HEK293 (cell line): ENCODE measurements at regions not wholly inside any gene's neighbourhood (a gene's known extent, or its start where the extent isn't known, plus 50 kb on each side); places are given as distances from the start of the nearest gene placed in this dataset.

Source experiments
- CTCF ChIA-PET: fragments of 350-600 bp; formaldehyde crosslinking; extraction: SDS; loops from one replicate; lab custom pipeline; 2021; ENCODE audit warnings: antibody characterized with exemption; lab: Yijun Ruan, JAX
- POLR2A ChIA-PET: fragments of 300-600 bp; formaldehyde crosslinking; extraction: SDS; loops from one replicate; lab custom pipeline; 2020; ENCODE audit warnings: antibody characterized with exemption, inconsistent platforms; lab: Yijun Ruan, JAX
- H3K27ac ChIP-seq: fragments of 200-500 bp; sonication (Bioruptor generic); 2 replicates; pipeline ENCODE4 v1.5.1; 2014; ENCODE audit warnings: low read depth, low read length, control low read depth, inconsistent platforms; ENCODE audit errors: extremely low read depth
- H3K36me3 ChIP-seq, 2 experiments: fragments of 200-500 bp in 1 of 2; sonication (Bioruptor generic) in 1 of 2; 1 replicate in 1 of 2; 2 replicates in 1 of 2; pipeline ENCODE4 v1.5.1; 2014 to 2017; ENCODE audit warnings: inconsistent platforms in 2 of 2, low read length in 2 of 2; ENCODE audit not compliant: control insufficient read depth in 2 of 2, insufficient read depth in 1 of 2
- H3K4me1 ChIP-seq: fragments of 200-500 bp; sonication (Bioruptor generic); 2 replicates; pipeline ENCODE4 v1.5.1; 2014; ENCODE audit warnings: mild to moderate bottlenecking, low read length, inconsistent platforms; ENCODE audit not compliant: control insufficient read depth, insufficient read depth
- H3K4me3 ChIP-seq: 2 replicates; pipeline ENCODE4 v1.5.1; 2011; ENCODE audit warnings: low read depth, mild to moderate bottlenecking, control low read depth, low read length, moderate library complexity
- H3K9me3 ChIP-seq: fragments of 200-500 bp; sonication (Bioruptor generic); 2 replicates; pipeline ENCODE4 v1.5.1; 2014; ENCODE audit warnings: low read depth, low read length, inconsistent platforms; ENCODE audit not compliant: control insufficient read depth, insufficient read depth
- CTCF ChIP-seq: fragments of 450-650 bp; formaldehyde crosslinking; IDR thresholded peaks from 2 replicates; pipeline ENCODE4 v1.5.1; 2016; ENCODE audit warnings: missing biosample characterization, missing genetic modification characterization
- HIC1 ChIP-seq: fragments of 450-650 bp; formaldehyde crosslinking; IDR thresholded peaks from 2 replicates; pipeline ENCODE4 v1.5.1; 2016; ENCODE audit warnings: missing biosample characterization, missing genetic modification characterization
- IKZF3 ChIP-seq: fragments of 450-650 bp; IDR thresholded peaks from 2 replicates; pipeline ENCODE4 v1.5.0; 2018; ENCODE audit warnings: missing biosample characterization, mild to moderate bottlenecking, missing genetic modification characterization, moderate library complexity
- SETDB1 ChIP-seq: IDR thresholded peaks from one replicate; pipeline ENCODE4 v1.6.1; 2017; ENCODE audit warnings: mild to moderate bottlenecking, low read length, moderate library complexity, mixed read lengths; ENCODE audit not compliant: insufficient read length
- SP2 ChIP-seq: fragments of 450-650 bp; formaldehyde crosslinking; IDR thresholded peaks from 2 replicates; pipeline ENCODE4 v1.5.1; 2016; ENCODE audit warnings: missing biosample characterization, missing genetic modification characterization
- ZBTB10 ChIP-seq: fragments of 450-650 bp; formaldehyde crosslinking; IDR thresholded peaks from 2 replicates; pipeline ENCODE4 v1.5.1; 2016; ENCODE audit warnings: missing biosample characterization, missing genetic modification characterization
- ZBTB44 ChIP-seq: fragments of 450-650 bp; IDR thresholded peaks from 2 replicates; pipeline ENCODE4 v1.5.1; 2018; ENCODE audit warnings: missing biosample characterization, mild to moderate bottlenecking, missing genetic modification characterization
- ZNF112 ChIP-seq: fragments of 450-650 bp; formaldehyde crosslinking; IDR thresholded peaks from 2 replicates; pipeline ENCODE4 v1.5.0; 2017; ENCODE audit warnings: missing biosample characterization, missing genetic modification characterization
- ZNF140 ChIP-seq: fragments of 450-650 bp; formaldehyde crosslinking; IDR thresholded peaks from 2 replicates; pipeline ENCODE4 v1.5.1; 2016; ENCODE audit warnings: missing biosample characterization, missing genetic modification characterization
- ZNF341 ChIP-seq: fragments of 450-650 bp; formaldehyde crosslinking; IDR thresholded peaks from 2 replicates; pipeline ENCODE4; 2016; ENCODE audit warnings: low read depth, missing biosample characterization, missing genetic modification characterization
- ZNF449 ChIP-seq: fragments of 450-650 bp; formaldehyde crosslinking; IDR thresholded peaks from 2 replicates; pipeline ENCODE4 v1.5.1; 2017; ENCODE audit warnings: missing biosample characterization, mild to moderate bottlenecking, missing genetic modification characterization, moderate library complexity
- ZNF600 ChIP-seq: fragments of 450-650 bp; formaldehyde crosslinking; IDR thresholded peaks from 2 replicates; pipeline ENCODE4 v1.5.1; 2016; ENCODE audit warnings: missing biosample characterization, missing genetic modification characterization
- ZNF654 ChIP-seq: fragments of 450-650 bp; formaldehyde crosslinking; IDR thresholded peaks from 2 replicates; pipeline ENCODE4 v1.5.1; 2016; ENCODE audit warnings: low read depth, missing biosample characterization, missing genetic modification characterization
- ZNF658 ChIP-seq: fragments of 450-650 bp; formaldehyde crosslinking; IDR thresholded peaks from 2 replicates; pipeline ENCODE4; 2016; ENCODE audit warnings: missing biosample characterization, missing genetic modification characterization
- ZNF664 ChIP-seq: fragments of 450-650 bp; formaldehyde crosslinking; IDR thresholded peaks from 2 replicates; pipeline ENCODE4 v1.5.1; 2016; ENCODE audit warnings: missing biosample characterization, missing genetic modification characterization
- ZNF76 ChIP-seq: fragments of 450-650 bp; formaldehyde crosslinking; IDR thresholded peaks from 2 replicates; pipeline ENCODE4; 2016; ENCODE audit warnings: low read depth, missing biosample characterization, missing genetic modification characterization, borderline replicate concordance

- no peaks in the 10 kb centered on the region for H3K9me3 ChIP-seq
- CTCF ChIA-PET, result no interaction called here
- peaks cover 0 to 21% of the 10 kb centered on the region in 2 experiments; a peak in 1 of 3 replicates for H3K36me3 ChIP-seq
- POLR2A ChIA-PET, result interaction anchor here (1.2 kb wide), 1 partner anchor 13 kb away, joined by 3 read pairs; no protein-coding TSS in a partner anchor
- TF ChIP-seq IKZF3 (tag by site-specific recombination), result peak; percentile 27; the same call in 1 of the 2 replicates
- TF ChIP-seq ZNF449 (tag by site-specific recombination), result peak; percentile 84
- TF ChIP-seq SETDB1, result no peak
- TF ChIP-seq HIC1 (tag by site-specific recombination), result peak; percentile 28; the same call in 1 of the 2 replicates
- no peak for TF ChIP-seq SP2
- TF ChIP-seq ZNF664 (tag by site-specific recombination), result peak; percentile 82; the same call in 1 of the 2 replicates
- TF ChIP-seq ZBTB10, result no peak
- peak; percentile 84 for TF ChIP-seq ZNF140 (tag by site-specific recombination)
- H3K27ac ChIP-seq, result no peak overlapping the region
- peaks cover 7% of the 10 kb centered on the region for H3K4me1 ChIP-seq
- H3K4me3 ChIP-seq, result no peak overlapping the region
Observed at GRCh38 chr22:46086577-46087335, 63.6 kb upstream of the PPARA start.

- peaks cover 6% of the 10 kb centered on the region for H3K4me1 ChIP-seq
- POLR2A ChIA-PET, result interaction anchor here (1.1 kb wide), 1 partner anchor 79 kb away, joined by 5 read pairs; no protein-coding TSS in a partner anchor
- no peak for TF ChIP-seq ZNF112
- TF ChIP-seq ZNF654 (tag by site-specific recombination), result no peak
- peak; percentile 46; the same call in 1 of the 2 replicates for TF ChIP-seq ZNF600 (tag by site-specific recombination)
- no peak for TF ChIP-seq ZNF658 (tag by site-specific recombination)
- H3K36me3 ChIP-seq, result peaks cover 0 to 21% of the 10 kb centered on the region in 2 experiments; a peak in 1 of 3 replicates
- CTCF ChIA-PET, result interaction anchor here (0.6 kb wide), 1 partner anchor 13 kb away, joined by 3 read pairs; no protein-coding TSS in a partner anchor
- H3K4me3 ChIP-seq, result no peak overlapping the region
- H3K9me3 ChIP-seq, result no peaks in the 10 kb centered on the region
- H3K27ac ChIP-seq, result 0 out of 2 replicates have a peak overlapping the region, but pooled peaks have one; percentile 6
Observed at GRCh38 chr22:46087336-46087690, 63.0 kb upstream of the PPARA start.

- Histone ChIP-seq H3K4me3 (no peak overlapping the region), H3K27ac (no peak overlapping the region), H3K4me1 (peaks cover 5% of the 10 kb centered on the region), H3K36me3 (peaks cover 0 to 21% of the 10 kb centered on the region in 2 experiments; a peak in 1 of 3 replicates), H3K9me3 (no peaks in the 10 kb centered on the region)
- POLR2A ChIA-PET, result interaction anchor here (1.1 to 1.9 kb wide), 2 partner anchors 15 to 80 kb away, joined by 5 read pairs; no protein-coding TSS in a partner anchor
- CTCF ChIA-PET, result interaction anchor here (0.6 to 0.7 kb wide), 3 partner anchors 13 to 208 kb away, joined by 3 to 4 read pairs (median 3); no protein-coding TSS in a partner anchor
- TF ChIP-seq HIC1 (tag by site-specific recombination), result 0 out of 2 replicates have a peak, but pooled peaks have one; percentile 10
- TF ChIP-seq ZNF76, result no peak
- TF ChIP-seq ZNF341 (tag by site-specific recombination), result peak; percentile 43; the same call in 1 of the 2 replicates
- TF ChIP-seq CTCF (tag by site-specific recombination), result 0 out of 2 replicates have a peak, but pooled peaks have one; percentile 10
- peak; percentile 65 for TF ChIP-seq ZBTB44 (tag by site-specific recombination)
Observed at GRCh38 chr22:46087816-46088277, 62.5 kb upstream of the PPARA start.
